M059J (cell line): ENCODE measurements at regions not wholly inside any gene's neighbourhood (a gene's known extent, or its start where the extent isn't known, plus 50 kb on each side); places are given as distances from the start of the nearest gene placed in this dataset.
"Not testable (repeated sequence)": the region's sequence is repeated elsewhere in the genome, so short reads cannot be mapped to it uniquely, and the experiment has no call there.

Source experiments
- DNase-seq: peaks from one replicate; pipeline ENCODE4 v3.0.0-alpha.2; 2012; ENCODE audit warnings: low read depth

- peak; percentile 76 for DNase-seq
Observed at GRCh38 chr2:118387509-118387908, 299.2 kb downstream of the INSIG2 start.

DNA sequence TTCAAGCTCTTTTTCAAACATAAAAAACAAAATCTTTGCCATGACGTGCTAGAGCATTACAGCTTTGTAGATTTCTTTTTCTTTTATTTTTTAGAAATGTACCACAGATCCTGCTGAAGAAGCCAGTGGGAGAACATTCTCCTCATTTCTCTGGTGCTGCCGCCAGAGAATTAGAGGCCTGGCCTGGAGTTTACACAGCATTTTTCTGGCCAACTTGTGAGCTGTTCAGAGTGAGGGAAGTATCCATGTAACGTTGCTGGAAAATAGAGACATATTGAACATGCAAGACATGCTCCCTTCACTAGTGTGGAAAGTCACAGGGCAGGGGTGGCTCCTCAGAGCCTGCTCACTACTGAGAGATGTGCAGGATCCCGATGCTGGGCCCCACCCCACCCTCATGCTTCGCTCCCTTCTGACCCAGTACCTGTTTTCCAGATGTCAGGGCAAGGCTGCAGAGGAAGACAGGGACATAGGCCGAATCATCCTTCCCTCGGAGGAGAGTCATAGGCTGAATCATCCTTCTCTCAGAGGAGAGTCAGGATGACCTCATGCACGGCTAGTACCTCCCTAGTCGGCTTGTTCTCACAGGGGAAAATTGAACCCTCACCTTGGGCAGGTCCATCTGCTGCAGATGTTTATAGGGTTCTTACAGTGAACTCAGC lies 298.5 kb downstream of the INSIG2 start:
- peak; percentile 74 for DNase-seq

- no peak for DNase-seq
Observed at GRCh38 chr2:118380915-118381653, 292.8 kb downstream of the INSIG2 start.

- no peak for DNase-seq
Observed at GRCh38 chr2:118375907-118376485, 287.7 kb downstream of the INSIG2 start.

- DNase-seq, result no peak
Observed at GRCh38 chr2:118374974-118375755, 286.9 kb downstream of the INSIG2 start.

DNA sequence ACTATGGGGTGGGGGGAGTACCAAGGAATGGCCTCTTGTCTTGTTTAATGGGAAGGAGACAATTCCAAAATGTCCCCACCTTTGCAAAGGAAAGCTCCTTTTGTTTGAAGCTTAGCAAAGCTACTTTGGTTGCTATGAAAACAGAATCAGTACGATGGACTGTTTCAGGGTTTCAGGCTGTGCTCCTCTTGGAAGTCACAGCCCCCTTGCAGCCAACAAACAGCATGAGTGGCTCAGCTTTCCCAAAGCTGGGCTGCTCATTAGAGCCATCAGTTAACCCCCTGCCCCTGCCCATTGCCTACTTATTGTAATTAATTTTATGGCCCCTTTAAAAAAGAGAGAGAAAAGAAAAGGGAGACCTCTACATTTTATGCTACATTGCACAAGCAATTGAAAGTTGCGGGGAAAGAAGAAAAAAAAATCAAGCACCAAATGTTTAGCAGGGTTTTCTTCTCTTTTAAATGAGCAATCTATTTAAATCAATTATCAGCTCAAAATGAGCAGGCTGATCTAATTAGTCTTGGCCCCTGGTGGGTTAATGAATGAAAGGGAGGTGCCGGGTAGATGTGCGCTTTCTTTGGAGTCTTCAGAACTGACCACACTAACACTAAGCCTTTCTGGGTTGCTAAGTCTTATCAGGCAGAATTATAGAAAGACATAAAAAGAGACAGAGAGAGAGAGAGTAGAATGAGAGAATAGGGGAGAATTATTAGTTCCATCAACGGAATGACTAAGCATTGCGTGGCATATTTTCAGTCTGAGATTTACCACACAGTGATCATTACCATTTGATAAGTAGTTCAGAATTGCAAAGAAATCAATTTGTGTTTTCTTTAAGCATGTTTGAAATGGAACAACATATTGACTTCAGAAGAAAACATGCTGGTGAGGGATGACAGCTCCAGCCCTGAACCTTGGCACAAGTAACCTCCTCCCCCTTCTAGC lies 284.9 kb downstream of the INSIG2 start:
- no peak for DNase-seq

GRCh38 chr2:118371515-118371914 lies 283.2 kb downstream of the INSIG2 start:
- DNase-seq, result peak; percentile 31

DNA sequence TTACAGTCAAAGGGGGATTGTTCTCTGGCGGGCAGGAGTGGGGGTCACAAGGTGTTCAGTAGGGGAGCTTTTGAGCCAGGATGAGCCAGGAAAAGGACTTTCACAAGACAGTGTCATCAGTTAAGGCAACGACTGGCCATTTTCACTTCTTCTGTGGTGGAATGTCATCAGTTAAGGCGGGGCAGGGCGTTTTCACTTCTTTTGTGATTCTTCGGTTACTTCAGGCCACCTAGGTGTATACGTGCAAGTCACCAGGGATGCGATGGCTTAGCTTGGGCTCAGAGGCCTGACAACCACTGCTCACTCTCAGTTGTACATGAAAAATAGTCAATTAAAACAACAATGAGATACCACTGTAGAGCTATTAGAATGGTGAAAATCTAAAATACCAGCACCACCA lies 281.2 kb downstream of the INSIG2 start:
- not testable (repeated sequence) for DNase-seq

GRCh38 chr2:118363604-118364003 lies 275.3 kb downstream of the INSIG2 start:
- DNase-seq, result no peak

- DNase-seq, result no peak
Observed at GRCh38 chr2:118356051-118356450, 267.8 kb downstream of the INSIG2 start.

DNA sequence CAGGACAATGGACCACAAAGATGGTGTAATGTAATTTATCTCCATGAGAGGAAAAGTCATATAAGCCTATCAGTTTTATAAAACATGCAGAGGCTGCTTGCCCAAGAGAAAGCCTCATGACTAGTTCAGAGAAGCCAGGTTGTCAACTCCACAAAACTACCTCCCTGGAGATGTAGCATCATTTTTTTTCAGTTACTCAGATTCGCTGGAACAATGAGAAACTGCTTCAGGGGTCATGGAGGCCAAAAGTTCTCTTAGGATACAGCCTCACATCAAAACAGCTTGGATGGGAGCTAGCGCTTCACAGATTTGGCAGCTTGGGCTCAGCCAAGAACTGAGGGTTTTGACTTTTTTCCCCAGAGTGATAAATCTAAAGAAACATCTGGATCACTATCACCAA lies 263.5 kb downstream of the INSIG2 start:
- DNase-seq, result no peak

DNA sequence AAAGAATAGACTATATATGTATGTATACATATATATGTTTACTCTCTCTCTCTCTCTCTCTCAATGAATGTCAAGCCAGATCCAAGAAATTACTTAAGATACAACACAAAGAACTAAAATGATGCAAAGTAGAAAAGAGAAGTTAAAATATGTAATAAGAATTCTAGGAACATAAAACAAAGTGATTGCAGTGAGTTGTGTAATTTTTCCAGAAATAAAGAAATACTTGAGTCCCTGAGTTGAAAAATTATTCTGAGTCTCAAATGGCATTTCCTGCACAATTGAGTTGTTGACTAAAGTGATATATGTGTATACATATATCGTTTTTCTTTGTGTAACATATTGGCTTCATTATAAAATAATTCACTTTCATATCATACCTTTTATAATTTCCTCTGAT lies 262.4 kb downstream of the INSIG2 start:
- no peak for DNase-seq

GRCh38 chr2:118349365-118349764 lies 261.1 kb downstream of the INSIG2 start:
- DNase-seq, result no peak

DNA sequence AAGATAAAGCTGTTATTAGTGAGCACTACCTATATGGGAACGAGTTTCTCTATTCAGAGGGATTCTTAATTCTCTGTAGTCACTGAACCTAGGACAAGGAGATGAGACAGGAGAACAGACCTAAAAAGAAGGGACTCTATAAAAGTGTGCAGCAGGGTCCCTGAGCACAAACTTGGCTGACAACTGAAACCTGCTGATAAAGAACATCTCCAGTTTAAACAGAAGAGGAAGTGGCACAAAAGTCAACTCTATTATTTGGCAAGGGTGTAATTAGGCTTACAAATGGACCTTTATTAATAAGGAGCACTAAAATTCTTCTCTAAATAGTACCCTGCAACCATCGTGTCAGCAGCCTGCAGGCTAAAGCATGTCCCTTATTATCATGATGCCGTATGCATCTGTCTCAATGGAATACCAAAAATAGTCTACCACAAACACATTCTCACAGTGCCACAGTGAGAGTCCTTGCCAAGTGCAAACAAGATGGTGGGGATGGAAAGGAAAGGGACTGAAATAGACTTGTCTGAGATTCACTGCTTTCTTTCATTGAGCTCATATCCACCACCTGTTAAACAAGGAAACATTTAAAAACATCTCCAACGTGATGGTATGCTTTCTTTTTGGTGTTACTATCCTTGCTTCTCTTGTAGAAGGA lies 260.2 kb downstream of the INSIG2 start:
- DNase-seq, result no peak

DNA sequence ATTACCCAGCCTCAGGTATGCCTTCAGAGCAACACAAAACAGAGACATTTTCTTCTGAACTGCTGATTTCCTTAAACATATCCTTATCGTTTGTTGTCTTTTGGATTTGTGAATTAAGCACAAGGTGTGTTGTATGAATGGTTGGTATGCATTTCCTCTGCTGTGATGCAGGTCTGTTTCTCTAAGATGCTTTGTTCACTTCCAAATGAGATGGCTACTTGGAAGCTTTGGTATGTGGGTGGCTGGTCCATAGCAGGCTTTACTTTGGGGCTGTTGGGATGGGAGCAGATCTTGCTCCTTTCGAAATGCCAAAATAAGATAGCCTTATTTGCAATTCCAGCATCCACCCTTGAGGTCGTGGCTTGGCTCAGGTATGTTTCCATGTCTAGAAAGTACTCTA lies 257.2 kb downstream of the INSIG2 start:
- DNase-seq, result no peak

- no peak for DNase-seq
Observed at GRCh38 chr2:118340103-118340502, 251.8 kb downstream of the INSIG2 start.

DNA sequence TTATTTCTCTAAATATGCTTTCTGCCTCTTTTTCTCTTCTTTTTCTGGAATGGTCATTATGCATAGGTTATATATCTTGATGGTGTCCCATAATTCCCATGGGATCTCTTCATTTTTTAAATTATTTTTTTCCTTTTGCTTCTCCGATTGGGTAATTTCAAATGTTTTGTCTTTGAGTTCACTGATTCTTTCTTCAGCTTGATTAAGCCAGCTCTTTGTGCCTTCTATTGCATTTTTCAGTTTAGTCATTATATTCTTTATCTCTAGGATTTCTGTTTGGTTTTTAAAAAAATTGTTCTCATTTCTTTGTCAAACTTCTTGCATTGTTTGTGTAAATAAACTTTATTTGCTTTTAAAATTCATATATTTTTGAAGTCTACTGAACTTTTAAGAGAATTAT lies 251.1 kb downstream of the INSIG2 start:
- DNase-seq, result no peak

GRCh38 chr2:118333664-118334063 lies 245.4 kb downstream of the INSIG2 start:
- no peak for DNase-seq

DNA sequence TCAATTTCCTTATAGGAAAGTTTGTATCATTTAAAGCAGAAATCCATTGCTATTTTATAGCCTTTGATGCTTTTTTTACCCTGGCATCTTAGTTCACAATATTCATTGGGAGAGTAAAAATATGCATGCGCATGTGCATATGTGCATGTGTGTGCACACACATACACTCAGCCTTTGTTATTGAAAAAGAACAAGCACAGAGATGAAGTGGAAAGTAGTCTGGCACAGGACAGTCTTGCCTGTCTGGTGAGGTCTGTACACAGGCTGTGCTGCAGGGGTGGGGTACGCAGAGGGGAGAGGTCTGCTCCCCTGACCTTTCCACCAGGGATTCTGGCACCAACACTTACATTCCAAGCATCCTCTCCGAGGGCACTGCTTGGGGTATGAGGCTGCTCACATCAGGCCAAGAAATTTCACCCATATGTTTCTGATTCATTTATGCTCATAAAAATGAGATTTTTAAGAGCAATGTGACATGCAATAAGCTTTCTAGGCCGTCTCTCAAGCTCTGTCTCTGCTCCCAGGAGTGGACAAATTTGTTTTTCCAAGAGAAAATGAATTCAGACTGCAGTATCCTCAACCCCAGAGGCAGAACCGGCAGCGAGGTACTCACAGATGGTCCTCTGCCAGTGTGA lies 237.2 kb downstream of the INSIG2 start:
- no peak for DNase-seq

GRCh38 chr2:118322406-118322805 lies 234.1 kb downstream of the INSIG2 start:
- DNase-seq, result no peak
